Activated CD4-positive, alpha-beta memory T cell treated with anti-CD3 and anti-CD28 coated beads, Interleukin-2, amount 10 ng/mL, durations not matched to agents 7 days and 5 days (primary cell): ENCODE measurements at regions not wholly inside any gene's neighbourhood (a gene's known extent, or its start where the extent isn't known, plus 50 kb on each side); places are given as distances from the start of the nearest gene placed in this dataset.

ENCODE experiments used
- CTCF ChIA-PET: fragments of 350-600 bp; sonication (Branson Sonifier 250); formaldehyde crosslinking; loops from one replicate; lab custom pipeline; 2021; ENCODE audit warnings: antibody characterized with exemption, inconsistent platforms; lab: Charles Lee
- POLR2A ChIA-PET: fragments of 350-600 bp; sonication (Branson Sonifier 250); formaldehyde crosslinking; loops from one replicate; lab custom pipeline; 2021; ENCODE audit warnings: antibody characterized with exemption; lab: Charles Lee
- DNase-seq: peaks from one replicate; pipeline ENCODE4 v3.0.0-alpha.2; 2020
- H3K27ac Mint-ChIP-seq: one replicate; pipeline ENCODE4 v1.8.0; 2021; ENCODE audit warnings: mild to moderate bottlenecking, mixed read lengths
- H3K27me3 Mint-ChIP-seq: one replicate; pipeline ENCODE4 v1.8.0; 2021; ENCODE audit warnings: mixed read lengths
- H3K36me3 Mint-ChIP-seq: one replicate; pipeline ENCODE4 v1.8.0; 2021; ENCODE audit warnings: low read depth, mixed read lengths
- H3K4me1 Mint-ChIP-seq: one replicate; pipeline ENCODE4 v1.8.0; 2021; ENCODE audit warnings: mixed read lengths
- H3K4me3 Mint-ChIP-seq: one replicate; pipeline ENCODE4 v1.8.0; 2021; ENCODE audit warnings: mild to moderate bottlenecking, mixed read lengths
- H3K9me3 Mint-ChIP-seq: one replicate; pipeline ENCODE4 v1.8.0; 2021; ENCODE audit warnings: mixed read lengths

DNA sequence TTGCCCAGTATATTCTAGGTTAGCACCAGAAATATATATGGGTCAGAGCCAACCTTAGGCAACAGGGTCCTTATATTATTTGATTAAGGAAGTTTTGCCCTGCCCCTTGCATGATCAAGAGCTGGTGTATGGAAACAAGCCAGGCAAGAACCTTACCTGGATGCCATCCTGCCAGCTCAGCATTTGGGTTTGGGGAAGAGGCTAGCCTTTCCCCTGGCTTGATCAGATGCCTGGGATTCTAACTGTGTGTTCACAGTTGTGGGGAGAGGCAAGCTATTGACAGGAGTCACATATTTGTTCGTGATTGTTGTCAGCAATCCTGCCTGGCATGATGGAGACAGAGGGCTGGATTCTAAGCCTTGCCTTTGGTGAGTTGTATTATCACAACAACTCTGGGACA lies 260.0 kb upstream of the DACH1 start:
- no peaks in the 10 kb centered on the region for H3K4me1 Mint-ChIP-seq

DNA sequence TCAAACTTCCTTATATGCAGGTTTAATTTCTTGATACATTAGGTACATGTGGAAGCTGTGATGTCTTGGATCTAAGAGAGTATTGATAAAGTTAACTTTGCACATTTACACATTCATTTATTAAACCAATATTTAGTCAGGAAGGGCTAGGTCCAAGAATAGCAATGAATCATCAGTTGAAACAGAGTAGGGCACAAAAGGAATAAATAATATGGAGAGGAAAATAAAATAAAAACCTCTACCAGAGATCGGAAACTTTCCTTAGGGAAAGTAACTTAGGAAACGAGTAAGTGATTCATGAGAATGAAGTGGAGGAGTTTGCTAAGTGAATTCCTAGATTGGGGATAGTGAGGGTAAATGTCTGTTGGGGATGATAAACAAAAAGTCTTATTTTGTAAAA lies 259.4 kb upstream of the DACH1 start:
- Mint-ChIP-seq H3K4me1 (no peaks in the 10 kb centered on the region), H3K27ac (no peak overlapping the region), H3K27me3 (no peaks in the 10 kb centered on the region), H3K4me3 (no peak overlapping the region), H3K36me3 (no peaks in the 10 kb centered on the region), H3K9me3 (no peaks in the 10 kb centered on the region)
- DNase-seq: no peak
- ChIA-PET CTCF (no interaction called here), POLR2A (no interaction called here)

More for the DNA sequence above, 260.0 kb upstream of the DACH1 start:
- no peaks in the 10 kb centered on the region for H3K9me3 Mint-ChIP-seq
- no peak overlapping the region for H3K27ac Mint-ChIP-seq
- CTCF ChIA-PET: no interaction called here
- no peaks in the 10 kb centered on the region for H3K27me3 Mint-ChIP-seq
- POLR2A ChIA-PET: no interaction called here
- H3K4me3 Mint-ChIP-seq: no peak overlapping the region
- no peak for DNase-seq
- H3K36me3 Mint-ChIP-seq: no peaks in the 10 kb centered on the region

- ChIA-PET POLR2A (no interaction called here), CTCF (no interaction called here)
- H3K4me3 Mint-ChIP-seq: no peak overlapping the region
- no peaks in the 10 kb centered on the region for H3K9me3 Mint-ChIP-seq
- no peaks in the 10 kb centered on the region for H3K36me3 Mint-ChIP-seq
- no peak for DNase-seq
- H3K27me3 Mint-ChIP-seq: no peaks in the 10 kb centered on the region
- no peaks in the 10 kb centered on the region for H3K4me1 Mint-ChIP-seq
- no peak overlapping the region for H3K27ac Mint-ChIP-seq
Measured at GRCh38 chr13:72125561-72125960, 258.6 kb upstream of the DACH1 start.

- no peaks in the 10 kb centered on the region for H3K36me3 Mint-ChIP-seq
- no peak for DNase-seq
- H3K27me3 Mint-ChIP-seq: no peaks in the 10 kb centered on the region
- ChIA-PET POLR2A (no interaction called here), CTCF (no interaction called here)
- H3K27ac Mint-ChIP-seq: no peak overlapping the region
- no peaks in the 10 kb centered on the region for H3K9me3 Mint-ChIP-seq
- no peak overlapping the region for H3K4me3 Mint-ChIP-seq
- H3K4me1 Mint-ChIP-seq: no peaks in the 10 kb centered on the region
Measured at GRCh38 chr13:72122661-72123255, 255.8 kb upstream of the DACH1 start.

GRCh38 chr13:72121466-72121865 lies 254.5 kb upstream of the DACH1 start:
- no peak for DNase-seq
- ChIA-PET CTCF (no interaction called here), POLR2A (no interaction called here)
- Mint-ChIP-seq H3K27me3 (no peaks in the 10 kb centered on the region), H3K4me3 (no peak overlapping the region), H3K4me1 (no peaks in the 10 kb centered on the region), H3K36me3 (no peaks in the 10 kb centered on the region), H3K9me3 (no peaks in the 10 kb centered on the region), H3K27ac (no peak overlapping the region)

GRCh38 chr13:72120632-72121031 lies 253.6 kb upstream of the DACH1 start:
- H3K9me3 Mint-ChIP-seq: no peaks in the 10 kb centered on the region
- ChIA-PET CTCF (no interaction called here), POLR2A (no interaction called here)
- H3K4me3 Mint-ChIP-seq: no peak overlapping the region
- H3K27ac Mint-ChIP-seq: no peak overlapping the region
- no peaks in the 10 kb centered on the region for H3K4me1 Mint-ChIP-seq
- no peaks in the 10 kb centered on the region for H3K36me3 Mint-ChIP-seq
- H3K27me3 Mint-ChIP-seq: no peaks in the 10 kb centered on the region
- DNase-seq: no peak

- H3K4me3 Mint-ChIP-seq: no peak overlapping the region
- CTCF ChIA-PET: no interaction called here
- H3K27me3 Mint-ChIP-seq: no peaks in the 10 kb centered on the region
- POLR2A ChIA-PET: no interaction called here
- H3K9me3 Mint-ChIP-seq: no peaks in the 10 kb centered on the region
- no peak for DNase-seq
- no peak overlapping the region for H3K27ac Mint-ChIP-seq
- H3K4me1 Mint-ChIP-seq: no peaks in the 10 kb centered on the region
- H3K36me3 Mint-ChIP-seq: no peaks in the 10 kb centered on the region
Measured at GRCh38 chr13:72113931-72114330, 246.9 kb upstream of the DACH1 start.

DNA sequence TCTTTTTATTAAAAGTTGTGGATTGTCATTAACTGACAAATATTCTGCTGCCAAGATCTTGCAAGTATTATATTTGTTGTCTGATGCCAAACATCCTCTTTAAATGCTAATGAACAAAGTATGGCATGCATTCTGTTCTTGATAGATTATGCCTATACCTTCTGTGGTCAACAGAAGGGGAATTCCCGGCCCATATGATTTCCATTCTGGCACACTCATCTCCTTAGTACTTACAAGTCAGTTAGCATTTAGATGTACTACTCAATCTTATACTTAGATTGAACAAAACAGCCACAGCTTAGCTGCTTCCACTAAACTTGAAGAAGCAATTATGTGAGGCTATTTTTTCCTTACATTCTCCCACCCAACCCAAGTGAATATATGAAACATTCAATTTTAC lies 246.1 kb upstream of the DACH1 start:
- H3K4me1 Mint-ChIP-seq: no peaks in the 10 kb centered on the region
- no peak overlapping the region for H3K27ac Mint-ChIP-seq
- no peaks in the 10 kb centered on the region for H3K9me3 Mint-ChIP-seq
- ChIA-PET CTCF (no interaction called here), POLR2A (no interaction called here)
- H3K4me3 Mint-ChIP-seq: no peak overlapping the region
- H3K27me3 Mint-ChIP-seq: no peaks in the 10 kb centered on the region
- DNase-seq: no peak
- no peaks in the 10 kb centered on the region for H3K36me3 Mint-ChIP-seq

GRCh38 chr13:72112216-72112615 lies 245.2 kb upstream of the DACH1 start:
- POLR2A ChIA-PET: no interaction called here
- CTCF ChIA-PET: no interaction called here
- Mint-ChIP-seq H3K4me1 (no peaks in the 10 kb centered on the region), H3K36me3 (no peaks in the 10 kb centered on the region), H3K27ac (no peak overlapping the region), H3K27me3 (no peaks in the 10 kb centered on the region), H3K9me3 (peaks cover under 1% of the 10 kb centered on the region), H3K4me3 (no peak overlapping the region)
- DNase-seq: no peak

- no peak overlapping the region for H3K27ac Mint-ChIP-seq
- peaks cover 6% of the 10 kb centered on the region for H3K9me3 Mint-ChIP-seq
- no peak overlapping the region for H3K4me3 Mint-ChIP-seq
- CTCF ChIA-PET: no interaction called here
- H3K27me3 Mint-ChIP-seq: no peaks in the 10 kb centered on the region
- H3K36me3 Mint-ChIP-seq: no peaks in the 10 kb centered on the region
- no peak for DNase-seq
- no peaks in the 10 kb centered on the region for H3K4me1 Mint-ChIP-seq
- POLR2A ChIA-PET: no interaction called here
Measured at GRCh38 chr13:72109863-72110262, 242.9 kb upstream of the DACH1 start.

- Mint-ChIP-seq H3K4me1 (no peaks in the 10 kb centered on the region), H3K27ac (no peak overlapping the region), H3K36me3 (no peaks in the 10 kb centered on the region), H3K9me3 (peaks cover 8% of the 10 kb centered on the region), H3K4me3 (no peak overlapping the region), H3K27me3 (no peaks in the 10 kb centered on the region)
- no peak for DNase-seq
- ChIA-PET POLR2A (no interaction called here), CTCF (no interaction called here)
Measured at GRCh38 chr13:72104656-72105180, 237.7 kb upstream of the DACH1 start.

- POLR2A ChIA-PET: no interaction called here
- H3K4me1 Mint-ChIP-seq: no peaks in the 10 kb centered on the region
- H3K9me3 Mint-ChIP-seq: peaks cover 5% of the 10 kb centered on the region
- H3K4me3 Mint-ChIP-seq: no peak overlapping the region
- CTCF ChIA-PET: no interaction called here
- H3K27ac Mint-ChIP-seq: no peak overlapping the region
- no peaks in the 10 kb centered on the region for H3K36me3 Mint-ChIP-seq
- no peaks in the 10 kb centered on the region for H3K27me3 Mint-ChIP-seq
- no peak for DNase-seq
Measured at GRCh38 chr13:72101768-72102400, 234.9 kb upstream of the DACH1 start.

GRCh38 chr13:72100339-72100738 lies 233.3 kb upstream of the DACH1 start:
- no peaks in the 10 kb centered on the region for H3K4me1 Mint-ChIP-seq
- ChIA-PET CTCF (no interaction called here), POLR2A (no interaction called here)
- peaks cover 2% of the 10 kb centered on the region for H3K9me3 Mint-ChIP-seq
- DNase-seq: no peak
- no peaks in the 10 kb centered on the region for H3K27me3 Mint-ChIP-seq
- no peak overlapping the region for H3K27ac Mint-ChIP-seq
- no peaks in the 10 kb centered on the region for H3K36me3 Mint-ChIP-seq
- no peak overlapping the region for H3K4me3 Mint-ChIP-seq

DNA sequence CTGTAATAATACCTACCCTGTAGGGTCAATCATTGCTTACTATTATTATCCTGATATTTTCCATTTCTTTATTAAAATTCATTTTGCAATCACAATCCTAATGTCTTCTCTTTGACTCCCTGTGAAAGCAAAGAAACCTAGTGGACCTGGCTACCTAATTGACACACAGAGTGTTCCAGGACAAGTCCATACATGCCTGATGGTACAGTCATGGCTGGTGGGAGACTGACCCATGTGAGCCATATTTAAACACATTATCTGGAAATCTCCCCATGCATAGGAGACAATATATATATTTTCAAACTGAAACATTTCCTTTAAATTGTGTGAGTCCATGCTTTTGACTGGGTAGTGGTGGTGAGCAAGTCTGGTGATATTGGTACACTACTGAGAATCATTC lies 230.6 kb upstream of the DACH1 start:
- H3K36me3 Mint-ChIP-seq: no peaks in the 10 kb centered on the region
- ChIA-PET POLR2A (no interaction called here), CTCF (no interaction called here)
- no peak overlapping the region for H3K27ac Mint-ChIP-seq
- no peak for DNase-seq
- peaks cover 2% of the 10 kb centered on the region for H3K9me3 Mint-ChIP-seq
- H3K4me3 Mint-ChIP-seq: no peak overlapping the region
- no peaks in the 10 kb centered on the region for H3K4me1 Mint-ChIP-seq
- H3K27me3 Mint-ChIP-seq: no peaks in the 10 kb centered on the region
